Keratinocyte (primary cell): ENCODE measurements at regions not wholly inside any gene's neighbourhood (a gene's known extent, or its start where the extent isn't known, plus 50 kb on each side); places are given as distances from the start of the nearest gene placed in this dataset.

Source experiments
- EZH2 ChIP-seq: IDR thresholded peaks from one replicate; pipeline ENCODE4 v1.6.1; 2012; ENCODE audit warnings: inconsistent platforms, mild to moderate bottlenecking, low read length, moderate library complexity
- TF ChIP-seq, protein P1 (sequence below), 3 experiments: IDR thresholded peaks in 1 of 3; conservative IDR thresholded peaks in 1 of 3; optimal IDR thresholded peaks in 1 of 3; 2 replicates in 2 of 3; 3 replicates in 1 of 3; pipeline versions ENCODE3 to v1.5.1; 2011; ENCODE audit warnings: low read length in 3 of 3, mild to moderate bottlenecking in 3 of 3, moderate library complexity in 2 of 3, control low read depth in 1 of 3, inconsistent platforms in 1 of 3; ENCODE audit not compliant: insufficient read depth in 2 of 3; ENCODE audit errors: extremely low read depth in 1 of 3

DNA sequence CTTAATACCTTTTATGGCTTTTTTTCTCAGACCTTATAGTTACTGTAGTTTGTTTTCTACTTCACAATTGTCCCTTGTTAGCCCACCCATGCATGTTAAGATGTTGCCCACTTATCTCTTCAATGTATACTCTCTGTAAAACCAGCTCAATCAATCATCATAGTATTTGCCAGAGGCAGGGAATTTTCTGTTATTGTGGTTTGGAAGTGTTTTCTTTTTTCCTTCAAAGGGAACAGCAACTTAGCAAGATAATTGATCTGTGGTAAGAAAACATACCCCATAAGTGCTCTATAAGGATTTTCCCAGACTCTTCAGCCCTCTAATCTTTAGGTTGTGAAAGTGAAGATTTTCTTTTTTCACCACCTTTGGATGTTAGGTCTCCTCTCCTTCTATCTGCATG lies 76.7 kb upstream of the SYT9 start:
- TF ChIP-seq, protein P1, sequence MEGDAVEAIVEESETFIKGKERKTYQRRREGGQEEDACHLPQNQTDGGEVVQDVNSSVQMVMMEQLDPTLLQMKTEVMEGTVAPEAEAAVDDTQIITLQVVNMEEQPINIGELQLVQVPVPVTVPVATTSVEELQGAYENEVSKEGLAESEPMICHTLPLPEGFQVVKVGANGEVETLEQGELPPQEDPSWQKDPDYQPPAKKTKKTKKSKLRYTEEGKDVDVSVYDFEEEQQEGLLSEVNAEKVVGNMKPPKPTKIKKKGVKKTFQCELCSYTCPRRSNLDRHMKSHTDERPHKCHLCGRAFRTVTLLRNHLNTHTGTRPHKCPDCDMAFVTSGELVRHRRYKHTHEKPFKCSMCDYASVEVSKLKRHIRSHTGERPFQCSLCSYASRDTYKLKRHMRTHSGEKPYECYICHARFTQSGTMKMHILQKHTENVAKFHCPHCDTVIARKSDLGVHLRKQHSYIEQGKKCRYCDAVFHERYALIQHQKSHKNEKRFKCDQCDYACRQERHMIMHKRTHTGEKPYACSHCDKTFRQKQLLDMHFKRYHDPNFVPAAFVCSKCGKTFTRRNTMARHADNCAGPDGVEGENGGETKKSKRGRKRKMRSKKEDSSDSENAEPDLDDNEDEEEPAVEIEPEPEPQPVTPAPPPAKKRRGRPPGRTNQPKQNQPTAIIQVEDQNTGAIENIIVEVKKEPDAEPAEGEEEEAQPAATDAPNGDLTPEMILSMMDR (optimal IDR thresholded peaks at IDR 0.05 in 1 of 3, IDR thresholded peaks at IDR 0.05 in 1 of 3, conservative IDR thresholded peaks at IDR 0.05 in 1 of 3; ENCODE audit: extremely low read depth in 1 of 3, insufficient read depth in 2 of 3, low read length in 3 of 3) = no peak
- TF ChIP-seq EZH2 = no peak
